SKM-1 treated with dmso at 0.1 percent for 144 hours (cell line): ENCODE measurements at regions not wholly inside any gene's neighbourhood (a gene's known extent, or its start where the extent isn't known, plus 50 kb on each side); places are given as distances from the start of the nearest gene placed in this dataset.

Source experiments
- DNase-seq: peaks from one replicate; lab custom pipeline; 2025; ENCODE audit not compliant: unreplicated experiment; lab: John Stamatoyannopoulos, UW

- DNase-seq, result no peak
Measured at GRCh38 chr5:35324679-35325078, 94.4 kb upstream of the PRLR start.

GRCh38 chr5:35324201-35324600 is 93.9 kb upstream of the PRLR start:
- DNase-seq, result no peak

GRCh38 chr5:35320029-35320428 is 89.7 kb upstream of the PRLR start:
- no peak for DNase-seq

- peak; percentile 81 for DNase-seq
Measured at GRCh38 chr5:35319333-35320002, 89.2 kb upstream of the PRLR start.

GRCh38 chr5:35317586-35317985 is 87.3 kb upstream of the PRLR start:
- DNase-seq, result no peak

- no peak for DNase-seq
Measured at GRCh38 chr5:35316611-35317274, 86.5 kb upstream of the PRLR start.

GRCh38 chr5:35313291-35313690 is 83.0 kb upstream of the PRLR start:
- DNase-seq, result no peak

- DNase-seq, result no peak
Measured at GRCh38 chr5:35312267-35312666, 82.0 kb upstream of the PRLR start.

- DNase-seq, result no peak
Measured at GRCh38 chr5:35309365-35310130, 79.3 kb upstream of the PRLR start.

GRCh38 chr5:35308421-35308820 is 78.1 kb upstream of the PRLR start:
- no peak for DNase-seq

- no peak for DNase-seq
Measured at GRCh38 chr5:35306716-35307365, 76.6 kb upstream of the PRLR start.

- no peak for DNase-seq
Measured at GRCh38 chr5:35305336-35306020, 75.2 kb upstream of the PRLR start.

GRCh38 chr5:35304291-35304690 is 74.0 kb upstream of the PRLR start:
- DNase-seq, result no peak

GRCh38 chr5:35303152-35303551 is 72.9 kb upstream of the PRLR start:
- DNase-seq, result no peak

- no peak for DNase-seq
Measured at GRCh38 chr5:35302544-35302943, 72.3 kb upstream of the PRLR start.

GRCh38 chr5:35297755-35298154 is 67.5 kb upstream of the PRLR start:
- no peak for DNase-seq

GRCh38 chr5:35294976-35295375 is 64.7 kb upstream of the PRLR start:
- no peak for DNase-seq

GRCh38 chr5:35294017-35294416 is 63.7 kb upstream of the PRLR start:
- no peak for DNase-seq

- DNase-seq, result no peak
Measured at GRCh38 chr5:35285435-35285834, 55.1 kb upstream of the PRLR start.

- DNase-seq, result no peak
Measured at GRCh38 chr5:35285011-35285410, 54.7 kb upstream of the PRLR start.

GRCh38 chr5:35284364-35284763 is 54.1 kb upstream of the PRLR start:
- no peak for DNase-seq
